ENCODE measurements at regions not wholly inside any gene's neighbourhood (a gene's known extent, or its start where the extent isn't known, plus 50 kb on each side); places are given as distances from the start of the nearest gene placed in this dataset.

- TF ChIP-seq, protein P1, sequence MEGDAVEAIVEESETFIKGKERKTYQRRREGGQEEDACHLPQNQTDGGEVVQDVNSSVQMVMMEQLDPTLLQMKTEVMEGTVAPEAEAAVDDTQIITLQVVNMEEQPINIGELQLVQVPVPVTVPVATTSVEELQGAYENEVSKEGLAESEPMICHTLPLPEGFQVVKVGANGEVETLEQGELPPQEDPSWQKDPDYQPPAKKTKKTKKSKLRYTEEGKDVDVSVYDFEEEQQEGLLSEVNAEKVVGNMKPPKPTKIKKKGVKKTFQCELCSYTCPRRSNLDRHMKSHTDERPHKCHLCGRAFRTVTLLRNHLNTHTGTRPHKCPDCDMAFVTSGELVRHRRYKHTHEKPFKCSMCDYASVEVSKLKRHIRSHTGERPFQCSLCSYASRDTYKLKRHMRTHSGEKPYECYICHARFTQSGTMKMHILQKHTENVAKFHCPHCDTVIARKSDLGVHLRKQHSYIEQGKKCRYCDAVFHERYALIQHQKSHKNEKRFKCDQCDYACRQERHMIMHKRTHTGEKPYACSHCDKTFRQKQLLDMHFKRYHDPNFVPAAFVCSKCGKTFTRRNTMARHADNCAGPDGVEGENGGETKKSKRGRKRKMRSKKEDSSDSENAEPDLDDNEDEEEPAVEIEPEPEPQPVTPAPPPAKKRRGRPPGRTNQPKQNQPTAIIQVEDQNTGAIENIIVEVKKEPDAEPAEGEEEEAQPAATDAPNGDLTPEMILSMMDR (IDR thresholded peaks at IDR 0.05; ENCODE audit: low read depth, low read length, missing input control), result no peak
- TF ChIP-seq, protein P2, sequence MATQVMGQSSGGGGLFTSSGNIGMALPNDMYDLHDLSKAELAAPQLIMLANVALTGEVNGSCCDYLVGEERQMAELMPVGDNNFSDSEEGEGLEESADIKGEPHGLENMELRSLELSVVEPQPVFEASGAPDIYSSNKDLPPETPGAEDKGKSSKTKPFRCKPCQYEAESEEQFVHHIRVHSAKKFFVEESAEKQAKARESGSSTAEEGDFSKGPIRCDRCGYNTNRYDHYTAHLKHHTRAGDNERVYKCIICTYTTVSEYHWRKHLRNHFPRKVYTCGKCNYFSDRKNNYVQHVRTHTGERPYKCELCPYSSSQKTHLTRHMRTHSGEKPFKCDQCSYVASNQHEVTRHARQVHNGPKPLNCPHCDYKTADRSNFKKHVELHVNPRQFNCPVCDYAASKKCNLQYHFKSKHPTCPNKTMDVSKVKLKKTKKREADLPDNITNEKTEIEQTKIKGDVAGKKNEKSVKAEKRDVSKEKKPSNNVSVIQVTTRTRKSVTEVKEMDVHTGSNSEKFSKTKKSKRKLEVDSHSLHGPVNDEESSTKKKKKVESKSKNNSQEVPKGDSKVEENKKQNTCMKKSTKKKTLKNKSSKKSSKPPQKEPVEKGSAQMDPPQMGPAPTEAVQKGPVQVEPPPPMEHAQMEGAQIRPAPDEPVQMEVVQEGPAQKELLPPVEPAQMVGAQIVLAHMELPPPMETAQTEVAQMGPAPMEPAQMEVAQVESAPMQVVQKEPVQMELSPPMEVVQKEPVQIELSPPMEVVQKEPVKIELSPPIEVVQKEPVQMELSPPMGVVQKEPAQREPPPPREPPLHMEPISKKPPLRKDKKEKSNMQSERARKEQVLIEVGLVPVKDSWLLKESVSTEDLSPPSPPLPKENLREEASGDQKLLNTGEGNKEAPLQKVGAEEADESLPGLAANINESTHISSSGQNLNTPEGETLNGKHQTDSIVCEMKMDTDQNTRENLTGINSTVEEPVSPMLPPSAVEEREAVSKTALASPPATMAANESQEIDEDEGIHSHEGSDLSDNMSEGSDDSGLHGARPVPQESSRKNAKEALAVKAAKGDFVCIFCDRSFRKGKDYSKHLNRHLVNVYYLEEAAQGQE (IDR thresholded peaks at IDR 0.05), result no peak
- TF ChIP-seq, protein P3, sequence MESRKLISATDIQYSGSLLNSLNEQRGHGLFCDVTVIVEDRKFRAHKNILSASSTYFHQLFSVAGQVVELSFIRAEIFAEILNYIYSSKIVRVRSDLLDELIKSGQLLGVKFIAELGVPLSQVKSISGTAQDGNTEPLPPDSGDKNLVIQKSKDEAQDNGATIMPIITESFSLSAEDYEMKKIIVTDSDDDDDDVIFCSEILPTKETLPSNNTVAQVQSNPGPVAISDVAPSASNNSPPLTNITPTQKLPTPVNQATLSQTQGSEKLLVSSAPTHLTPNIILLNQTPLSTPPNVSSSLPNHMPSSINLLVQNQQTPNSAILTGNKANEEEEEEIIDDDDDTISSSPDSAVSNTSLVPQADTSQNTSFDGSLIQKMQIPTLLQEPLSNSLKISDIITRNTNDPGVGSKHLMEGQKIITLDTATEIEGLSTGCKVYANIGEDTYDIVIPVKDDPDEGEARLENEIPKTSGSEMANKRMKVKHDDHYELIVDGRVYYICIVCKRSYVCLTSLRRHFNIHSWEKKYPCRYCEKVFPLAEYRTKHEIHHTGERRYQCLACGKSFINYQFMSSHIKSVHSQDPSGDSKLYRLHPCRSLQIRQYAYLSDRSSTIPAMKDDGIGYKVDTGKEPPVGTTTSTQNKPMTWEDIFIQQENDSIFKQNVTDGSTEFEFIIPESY (IDR thresholded peaks at IDR 0.05), result no peak
- TF ChIP-seq YY1 (IDR thresholded peaks at IDR 0.05), result no peak
- TF ChIP-seq SP1 (IDR thresholded peaks at IDR 0.05), result no peak
- TF ChIP-seq RAD21 (IDR thresholded peaks at IDR 0.05), result no peak
These were observed 263.0 kb downstream of the PHF14 start for GRCh38 chr7:11236680-11237079.

Data from liver (tissue), 3 donors.